ENCODE measurements at regions not wholly inside any gene's neighbourhood (a gene's known extent, or its start where the extent isn't known, plus 50 kb on each side); places are given as distances from the start of the nearest gene placed in this dataset.

DNA sequence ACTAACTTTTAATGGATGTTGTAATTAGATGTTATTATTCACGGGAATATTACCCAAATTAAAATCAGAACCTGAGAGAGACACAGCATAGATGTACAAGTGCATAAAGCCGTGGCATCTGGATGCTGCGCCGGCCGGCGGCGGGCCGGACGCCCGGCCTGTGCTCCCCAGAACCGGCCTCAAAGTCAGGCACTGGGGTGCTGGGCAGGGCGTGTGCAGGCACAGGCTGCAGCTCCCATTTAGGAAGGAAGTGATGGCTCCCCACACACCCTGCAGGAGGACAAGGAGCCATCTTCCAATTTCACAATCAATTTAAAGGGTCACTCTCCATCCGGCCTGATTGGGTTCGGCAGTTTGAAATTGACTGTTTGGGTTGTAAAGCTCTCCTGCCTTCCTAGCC is 367.7 kb upstream of the SALL3 start:
- no peak overlapping the region for H3K4me3 ChIP-seq (ENCODE audit: insufficient read depth, low read depth, low read length, poor library complexity, severe bottlenecking)
- H3K9me3 ChIP-seq (ENCODE audit: control insufficient read depth, low read length): no peaks in the 10 kb centered on the region
- no peaks in the 10 kb centered on the region for H3K27me3 ChIP-seq (replicated peaks; ENCODE audit: control insufficient read depth, insufficient read depth, low read length, poor library complexity, severe bottlenecking)

GRCh38 chr18:78612318-78612717 is 367.3 kb upstream of the SALL3 start:
- H3K27me3 ChIP-seq (replicated peaks; ENCODE audit: control insufficient read depth, insufficient read depth, low read length, poor library complexity, severe bottlenecking): no peaks in the 10 kb centered on the region
- no peak for DNase-seq
- no peaks in the 10 kb centered on the region for H3K36me3 ChIP-seq (ENCODE audit: control insufficient read depth, insufficient read depth, low read length)
- H3K9me3 ChIP-seq (ENCODE audit: control insufficient read depth, low read length): no peaks in the 10 kb centered on the region
- H3K4me1 ChIP-seq (ENCODE audit: control insufficient read depth, insufficient read depth, low read length, poor library complexity, severe bottlenecking): no peaks in the 10 kb centered on the region
- H3K27ac ChIP-seq (ENCODE audit: insufficient read depth, low read length, poor library complexity, severe bottlenecking): no peak overlapping the region
- H3K4me3 ChIP-seq (ENCODE audit: insufficient read depth, low read depth, low read length, poor library complexity, severe bottlenecking): no peak overlapping the region

More for the DNA sequence above, 367.7 kb upstream of the SALL3 start:
- Histone ChIP-seq H3K4me1 (ENCODE audit: control insufficient read depth, insufficient read depth, low read length, poor library complexity, severe bottlenecking) (no peaks in the 10 kb centered on the region), H3K27ac (ENCODE audit: insufficient read depth, low read length, poor library complexity, severe bottlenecking) (no peak overlapping the region), H3K36me3 (ENCODE audit: control insufficient read depth, insufficient read depth, low read length) (no peaks in the 10 kb centered on the region)
- DNase-seq: no peak

GRCh38 chr18:78612801-78613200 is 366.8 kb upstream of the SALL3 start:
- no peaks in the 10 kb centered on the region for H3K36me3 ChIP-seq (ENCODE audit: control insufficient read depth, insufficient read depth, low read length)
- H3K4me1 ChIP-seq (ENCODE audit: control insufficient read depth, insufficient read depth, low read length, poor library complexity, severe bottlenecking): no peaks in the 10 kb centered on the region
- no peaks in the 10 kb centered on the region for H3K27me3 ChIP-seq (replicated peaks; ENCODE audit: control insufficient read depth, insufficient read depth, low read length, poor library complexity, severe bottlenecking)
- H3K27ac ChIP-seq (ENCODE audit: insufficient read depth, low read length, poor library complexity, severe bottlenecking): no peak overlapping the region
- no peaks in the 10 kb centered on the region for H3K9me3 ChIP-seq (ENCODE audit: control insufficient read depth, low read length)
- DNase-seq: no peak
- H3K4me3 ChIP-seq (ENCODE audit: insufficient read depth, low read depth, low read length, poor library complexity, severe bottlenecking): no peak overlapping the region

DNA sequence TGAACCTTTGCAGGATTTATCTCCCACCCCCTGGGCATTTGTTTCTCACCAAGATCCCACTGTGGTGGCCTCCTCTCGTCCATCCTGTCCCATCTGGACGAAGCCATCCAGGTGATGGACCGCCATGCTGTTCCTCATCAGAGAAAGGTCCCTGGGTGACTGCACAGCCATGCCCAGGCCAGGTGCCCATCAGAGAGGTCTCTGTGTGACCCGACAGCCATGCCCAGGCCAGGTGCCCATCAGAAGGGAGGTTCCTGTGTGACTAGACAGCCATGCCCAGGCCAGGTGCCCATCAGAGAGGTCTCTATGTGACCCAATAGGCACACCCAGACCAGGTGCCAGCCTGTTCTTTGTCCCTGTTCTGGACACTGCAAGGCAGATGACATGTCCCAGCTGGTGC is 360.9 kb upstream of the SALL3 start:
- Histone ChIP-seq H3K4me3 (ENCODE audit: insufficient read depth, low read depth, low read length, poor library complexity, severe bottlenecking) (no peak overlapping the region), H3K4me1 (ENCODE audit: control insufficient read depth, insufficient read depth, low read length, poor library complexity, severe bottlenecking) (no peaks in the 10 kb centered on the region), H3K36me3 (ENCODE audit: control insufficient read depth, insufficient read depth, low read length) (no peaks in the 10 kb centered on the region), H3K27me3 (replicated peaks; ENCODE audit: control insufficient read depth, insufficient read depth, low read length, poor library complexity, severe bottlenecking) (no peaks in the 10 kb centered on the region), H3K9me3 (ENCODE audit: control insufficient read depth, low read length) (no peaks in the 10 kb centered on the region), H3K27ac (ENCODE audit: insufficient read depth, low read length, poor library complexity, severe bottlenecking) (no peak overlapping the region)
- no peak for DNase-seq

DNA sequence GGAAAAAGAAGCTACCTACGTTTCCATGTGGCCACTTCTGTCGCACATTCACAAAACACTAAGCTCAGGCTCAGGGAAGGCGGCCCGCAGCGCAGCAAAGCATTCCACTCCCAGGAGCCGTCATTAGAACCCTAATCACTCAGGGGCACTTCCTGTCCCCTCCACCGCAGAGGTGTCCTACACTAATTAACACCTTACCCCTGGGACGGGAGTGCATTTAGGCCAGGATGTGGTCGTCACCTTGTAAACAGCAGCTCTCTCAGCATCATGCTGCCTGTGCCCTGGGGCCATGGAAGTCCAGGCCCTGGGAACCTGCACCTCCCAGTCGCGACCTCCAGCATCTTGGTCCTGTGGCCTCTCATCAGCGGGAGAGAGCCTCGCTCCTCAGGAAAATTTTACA is 359.8 kb upstream of the SALL3 start:
- H3K4me1 ChIP-seq (ENCODE audit: control insufficient read depth, insufficient read depth, low read length, poor library complexity, severe bottlenecking): no peaks in the 10 kb centered on the region
- no peak for DNase-seq
- no peak overlapping the region for H3K4me3 ChIP-seq (ENCODE audit: insufficient read depth, low read depth, low read length, poor library complexity, severe bottlenecking)
- no peaks in the 10 kb centered on the region for H3K27me3 ChIP-seq (replicated peaks; ENCODE audit: control insufficient read depth, insufficient read depth, low read length, poor library complexity, severe bottlenecking)
- H3K9me3 ChIP-seq (ENCODE audit: control insufficient read depth, low read length): no peaks in the 10 kb centered on the region
- H3K27ac ChIP-seq (ENCODE audit: insufficient read depth, low read length, poor library complexity, severe bottlenecking): no peak overlapping the region
- no peaks in the 10 kb centered on the region for H3K36me3 ChIP-seq (ENCODE audit: control insufficient read depth, insufficient read depth, low read length)

DNA sequence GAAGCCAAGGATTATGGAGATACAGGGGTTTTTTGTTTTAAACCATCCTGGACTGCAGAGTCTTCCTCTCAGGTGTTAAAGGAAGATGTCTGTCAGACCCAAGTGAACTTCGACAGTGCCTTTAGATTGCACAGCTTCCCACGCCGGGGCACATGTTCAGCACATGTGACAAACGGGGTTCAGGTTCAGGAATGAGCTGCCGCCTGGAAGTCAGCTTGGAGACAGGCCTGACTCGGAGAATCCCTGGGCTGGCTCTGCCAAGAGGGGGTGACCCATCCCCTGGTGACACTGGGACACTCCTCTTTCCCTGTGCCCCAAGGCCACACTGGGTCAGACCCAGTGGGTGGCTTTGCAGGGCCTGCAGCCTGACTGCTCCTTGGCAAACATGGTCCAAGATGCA is 359.3 kb upstream of the SALL3 start:
- DNase-seq: no peak
- H3K9me3 ChIP-seq (ENCODE audit: control insufficient read depth, low read length): no peaks in the 10 kb centered on the region
- H3K36me3 ChIP-seq (ENCODE audit: control insufficient read depth, insufficient read depth, low read length): no peaks in the 10 kb centered on the region
- no peak overlapping the region for H3K27ac ChIP-seq (ENCODE audit: insufficient read depth, low read length, poor library complexity, severe bottlenecking)
- no peaks in the 10 kb centered on the region for H3K27me3 ChIP-seq (replicated peaks; ENCODE audit: control insufficient read depth, insufficient read depth, low read length, poor library complexity, severe bottlenecking)
- no peak overlapping the region for H3K4me3 ChIP-seq (ENCODE audit: insufficient read depth, low read depth, low read length, poor library complexity, severe bottlenecking)
- H3K4me1 ChIP-seq (ENCODE audit: control insufficient read depth, insufficient read depth, low read length, poor library complexity, severe bottlenecking): no peaks in the 10 kb centered on the region

DNA sequence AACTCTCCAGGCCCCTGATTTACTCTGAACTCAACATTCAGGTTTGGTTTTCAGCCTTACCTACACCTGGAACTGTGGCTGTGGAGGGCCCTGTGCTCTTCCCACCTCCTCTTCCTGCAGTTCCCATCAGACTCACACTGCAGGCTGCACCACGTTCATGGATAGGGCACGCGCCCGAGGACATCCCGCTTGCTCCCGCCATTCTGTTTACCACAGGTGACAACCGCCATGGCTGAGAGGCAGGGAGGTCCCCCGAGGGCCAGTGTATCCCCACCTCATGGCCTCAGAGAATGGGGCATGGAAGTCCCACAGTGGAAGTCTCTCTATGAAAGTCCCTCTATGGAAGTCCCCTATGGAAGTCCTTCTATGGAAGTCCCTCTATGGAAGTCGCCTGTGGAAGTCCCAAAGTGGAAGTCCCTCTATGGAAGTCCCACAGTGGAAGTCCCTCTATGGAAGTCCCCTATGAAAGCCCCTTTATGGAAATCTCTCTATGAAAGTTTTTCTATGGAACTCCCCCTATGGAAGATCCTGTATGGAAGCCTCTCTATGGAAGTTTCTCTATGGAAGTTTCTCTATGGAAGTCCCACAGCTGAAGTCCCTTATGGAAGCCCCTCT is 358.4 kb upstream of the SALL3 start:
- Histone ChIP-seq H3K36me3 (ENCODE audit: control insufficient read depth, insufficient read depth, low read length) (no peaks in the 10 kb centered on the region), H3K9me3 (ENCODE audit: control insufficient read depth, low read length) (no peaks in the 10 kb centered on the region), H3K4me3 (ENCODE audit: insufficient read depth, low read depth, low read length, poor library complexity, severe bottlenecking) (no peak overlapping the region), H3K27me3 (replicated peaks; ENCODE audit: control insufficient read depth, insufficient read depth, low read length, poor library complexity, severe bottlenecking) (no peaks in the 10 kb centered on the region), H3K27ac (ENCODE audit: insufficient read depth, low read length, poor library complexity, severe bottlenecking) (no peak overlapping the region), H3K4me1 (ENCODE audit: control insufficient read depth, insufficient read depth, low read length, poor library complexity, severe bottlenecking) (no peaks in the 10 kb centered on the region)
- DNase-seq: no peak

GRCh38 chr18:78622251-78622906 is 357.2 kb upstream of the SALL3 start:
- no peaks in the 10 kb centered on the region for H3K9me3 ChIP-seq (ENCODE audit: control insufficient read depth, low read length)

GRCh38 chr18:78622907-78623541 is 356.6 kb upstream of the SALL3 start:
- Histone ChIP-seq H3K27ac (ENCODE audit: insufficient read depth, low read length, poor library complexity, severe bottlenecking) (no peak overlapping the region), H3K27me3 (replicated peaks; ENCODE audit: control insufficient read depth, insufficient read depth, low read length, poor library complexity, severe bottlenecking) (no peaks in the 10 kb centered on the region), H3K4me1 (ENCODE audit: control insufficient read depth, insufficient read depth, low read length, poor library complexity, severe bottlenecking) (no peaks in the 10 kb centered on the region), H3K9me3 (ENCODE audit: control insufficient read depth, low read length) (no peaks in the 10 kb centered on the region), H3K4me3 (ENCODE audit: insufficient read depth, low read depth, low read length, poor library complexity, severe bottlenecking) (no peak overlapping the region), H3K36me3 (ENCODE audit: control insufficient read depth, insufficient read depth, low read length) (no peaks in the 10 kb centered on the region)
- DNase-seq: no peak

More at GRCh38 chr18:78622251-78622906, 357.2 kb upstream of the SALL3 start:
- H3K4me1 ChIP-seq (ENCODE audit: control insufficient read depth, insufficient read depth, low read length, poor library complexity, severe bottlenecking): no peaks in the 10 kb centered on the region
- no peaks in the 10 kb centered on the region for H3K27me3 ChIP-seq (replicated peaks; ENCODE audit: control insufficient read depth, insufficient read depth, low read length, poor library complexity, severe bottlenecking)
- no peak overlapping the region for H3K4me3 ChIP-seq (ENCODE audit: insufficient read depth, low read depth, low read length, poor library complexity, severe bottlenecking)
- H3K27ac ChIP-seq (ENCODE audit: insufficient read depth, low read length, poor library complexity, severe bottlenecking): no peak overlapping the region
- no peak for DNase-seq
- H3K36me3 ChIP-seq (ENCODE audit: control insufficient read depth, insufficient read depth, low read length): no peaks in the 10 kb centered on the region

GRCh38 chr18:78624646-78625279 is 354.9 kb upstream of the SALL3 start:
- no peaks in the 10 kb centered on the region for H3K4me1 ChIP-seq (ENCODE audit: control insufficient read depth, insufficient read depth, low read length, poor library complexity, severe bottlenecking)
- no peak overlapping the region for H3K27ac ChIP-seq (ENCODE audit: insufficient read depth, low read length, poor library complexity, severe bottlenecking)
- H3K36me3 ChIP-seq (ENCODE audit: control insufficient read depth, insufficient read depth, low read length): no peaks in the 10 kb centered on the region
- H3K9me3 ChIP-seq (ENCODE audit: control insufficient read depth, low read length): no peaks in the 10 kb centered on the region
- no peak for DNase-seq
- no peak overlapping the region for H3K4me3 ChIP-seq (ENCODE audit: insufficient read depth, low read depth, low read length, poor library complexity, severe bottlenecking)
- no peaks in the 10 kb centered on the region for H3K27me3 ChIP-seq (replicated peaks; ENCODE audit: control insufficient read depth, insufficient read depth, low read length, poor library complexity, severe bottlenecking)

All from effector memory CD4-positive, alpha-beta T cell (primary cell).